ENCODE measurements at regions not wholly inside any gene's neighbourhood (a gene's known extent, or its start where the extent isn't known, plus 50 kb on each side); places are given as distances from the start of the nearest gene placed in this dataset.
"Not testable (repeated sequence)": the region's sequence is repeated elsewhere in the genome, so short reads cannot be mapped to it uniquely, and the experiment has no call there.

- DNase-seq; H3K27ac Mint-ChIP-seq; H3K36me3 Mint-ChIP-seq; H3K4me1 Mint-ChIP-seq; H3K27me3 Mint-ChIP-seq; ATAC-seq; CTCF ChIA-PET; H3K4me3 Mint-ChIP-seq; H3K9me3 Mint-ChIP-seq (ENCODE audit: low read depth): not testable (repeated sequence)
These were observed 54.2 kb downstream of the DBET start for GRCh38 chr4:190118519-190118918.

DNA sequence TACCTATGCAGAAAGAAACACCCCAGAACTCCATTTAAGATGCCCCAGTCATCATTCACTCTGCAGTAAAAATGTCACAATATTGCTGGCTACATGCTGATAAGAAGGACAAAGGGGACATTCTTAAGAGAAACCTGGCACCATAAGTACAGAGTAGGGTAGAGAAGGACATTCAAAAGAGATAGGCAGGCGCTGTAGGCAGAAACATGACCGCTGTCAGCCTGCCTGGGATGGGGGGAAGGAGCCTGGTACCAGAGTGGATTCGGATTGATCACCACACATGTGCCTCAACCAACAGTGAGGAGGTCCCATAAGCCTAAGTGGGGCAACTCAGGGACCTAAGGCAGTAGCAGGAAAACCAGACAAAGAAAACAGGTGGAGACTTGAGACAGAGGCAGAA is 54.1 kb upstream of the DUX4 start:
- H3K4me3 Mint-ChIP-seq; DNase-seq; H3K36me3 Mint-ChIP-seq; CTCF ChIA-PET; H3K9me3 Mint-ChIP-seq (ENCODE audit: low read depth); H3K27me3 Mint-ChIP-seq; H3K4me1 Mint-ChIP-seq; H3K27ac Mint-ChIP-seq; ATAC-seq: not testable (repeated sequence)

GRCh38 chr4:190120111-190120514 is 53.5 kb upstream of the DUX4 start:
- H3K27me3 Mint-ChIP-seq; H3K4me1 Mint-ChIP-seq; H3K27ac Mint-ChIP-seq; H3K4me3 Mint-ChIP-seq; H3K9me3 Mint-ChIP-seq (ENCODE audit: low read depth); CTCF ChIA-PET; H3K36me3 Mint-ChIP-seq: not testable (repeated sequence)
- ATAC-seq (peak; percentile 57), DNase-seq (peak; percentile 37)

DNA sequence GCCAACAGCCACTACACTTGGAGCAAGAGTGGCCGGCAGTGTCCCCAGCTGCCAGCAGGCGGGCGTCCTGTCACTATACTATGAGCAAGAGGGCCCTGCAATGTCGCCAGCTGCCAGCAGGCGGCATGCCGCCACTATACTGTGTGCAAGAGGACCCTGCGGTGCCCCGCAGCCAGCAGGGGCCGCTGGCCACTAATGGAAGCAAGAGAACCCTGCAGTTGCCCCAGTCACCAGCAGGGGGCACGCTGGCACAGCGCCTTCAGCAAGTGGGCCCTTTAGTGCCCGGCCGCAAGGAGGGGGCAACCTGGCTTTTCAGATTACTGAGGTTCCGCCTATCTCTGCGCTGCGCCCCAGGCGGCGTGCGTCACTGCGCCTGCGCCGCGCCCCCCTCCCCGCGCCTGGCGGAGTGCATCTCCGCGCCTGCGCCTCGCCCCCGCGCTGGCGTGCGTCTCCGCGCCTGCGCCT is 53.0 kb upstream of the DUX4 start:
- H3K36me3 Mint-ChIP-seq; H3K27ac Mint-ChIP-seq; H3K4me1 Mint-ChIP-seq; H3K9me3 Mint-ChIP-seq (ENCODE audit: low read depth); H3K4me3 Mint-ChIP-seq; CTCF ChIA-PET; H3K27me3 Mint-ChIP-seq: not testable (repeated sequence)
- peak; percentile 42 for DNase-seq
- ATAC-seq = peak; percentile 61

DNA sequence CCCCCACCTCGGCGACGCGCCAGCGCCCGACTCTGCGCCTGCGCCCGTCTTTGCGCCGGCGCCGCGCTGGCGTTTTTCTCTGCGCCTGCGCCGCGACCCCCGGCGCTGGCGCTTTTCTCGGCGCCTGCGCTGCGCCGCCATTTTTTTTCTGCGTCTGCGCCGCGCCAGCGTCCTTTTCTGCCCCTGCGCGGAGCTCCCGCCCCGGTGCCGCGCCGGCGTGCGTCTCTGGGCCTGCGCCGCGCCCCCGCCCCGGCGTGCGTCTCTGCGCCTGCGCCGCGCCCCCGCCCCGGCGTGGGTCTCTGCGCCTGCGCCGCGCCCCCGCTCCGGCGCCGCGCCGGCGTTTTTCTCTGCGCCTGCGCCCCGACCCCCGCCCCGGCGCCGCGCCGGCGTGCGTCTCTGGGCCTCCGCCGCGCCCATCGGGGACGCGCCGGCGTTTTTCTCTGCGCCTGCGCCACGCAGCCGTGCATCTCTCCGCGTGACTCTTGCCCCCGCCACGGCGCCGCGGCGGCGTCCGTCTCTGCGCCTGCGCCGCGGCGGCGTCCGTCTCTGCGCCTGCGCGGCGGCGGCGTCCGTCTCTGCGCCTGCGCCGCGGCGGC is 52.4 kb upstream of the DUX4 start:
- H3K4me1 Mint-ChIP-seq; H3K27ac Mint-ChIP-seq; DNase-seq; H3K9me3 Mint-ChIP-seq (ENCODE audit: low read depth); H3K4me3 Mint-ChIP-seq; CTCF ChIA-PET; ATAC-seq; H3K27me3 Mint-ChIP-seq; H3K36me3 Mint-ChIP-seq: not testable (repeated sequence)

DNA sequence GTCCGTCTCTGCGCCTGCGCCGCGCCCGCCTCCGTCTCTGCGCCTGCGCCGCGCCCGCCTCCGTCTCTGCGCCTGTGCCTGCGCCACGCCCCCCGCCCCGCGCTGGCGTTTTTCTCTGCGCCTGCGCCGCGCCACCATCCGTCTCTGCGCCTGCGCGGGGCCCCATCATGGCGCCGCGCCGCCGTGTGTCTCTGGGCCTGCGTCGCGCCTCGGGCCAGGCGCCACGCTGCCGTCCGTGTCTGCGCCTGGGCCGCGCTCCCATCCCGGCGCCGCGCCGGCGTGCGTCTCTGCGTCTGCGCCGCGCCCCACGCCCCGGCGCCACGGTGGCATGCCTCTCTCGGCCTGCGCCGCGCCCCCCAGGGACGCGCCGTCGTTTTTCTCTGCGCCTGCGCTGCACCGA is 51.8 kb upstream of the DUX4 start:
- H3K4me1 Mint-ChIP-seq = no peaks in the 10 kb centered on the region
- CTCF ChIA-PET = no interaction called here
- no peak overlapping the region for H3K4me3 Mint-ChIP-seq
- ATAC-seq (no peak), DNase-seq (no peak)
- no peaks in the 10 kb centered on the region for H3K9me3 Mint-ChIP-seq (ENCODE audit: low read depth)
- H3K36me3 Mint-ChIP-seq = no peaks in the 10 kb centered on the region
- no peaks in the 10 kb centered on the region for H3K27me3 Mint-ChIP-seq
- no peak overlapping the region for H3K27ac Mint-ChIP-seq

DNA sequence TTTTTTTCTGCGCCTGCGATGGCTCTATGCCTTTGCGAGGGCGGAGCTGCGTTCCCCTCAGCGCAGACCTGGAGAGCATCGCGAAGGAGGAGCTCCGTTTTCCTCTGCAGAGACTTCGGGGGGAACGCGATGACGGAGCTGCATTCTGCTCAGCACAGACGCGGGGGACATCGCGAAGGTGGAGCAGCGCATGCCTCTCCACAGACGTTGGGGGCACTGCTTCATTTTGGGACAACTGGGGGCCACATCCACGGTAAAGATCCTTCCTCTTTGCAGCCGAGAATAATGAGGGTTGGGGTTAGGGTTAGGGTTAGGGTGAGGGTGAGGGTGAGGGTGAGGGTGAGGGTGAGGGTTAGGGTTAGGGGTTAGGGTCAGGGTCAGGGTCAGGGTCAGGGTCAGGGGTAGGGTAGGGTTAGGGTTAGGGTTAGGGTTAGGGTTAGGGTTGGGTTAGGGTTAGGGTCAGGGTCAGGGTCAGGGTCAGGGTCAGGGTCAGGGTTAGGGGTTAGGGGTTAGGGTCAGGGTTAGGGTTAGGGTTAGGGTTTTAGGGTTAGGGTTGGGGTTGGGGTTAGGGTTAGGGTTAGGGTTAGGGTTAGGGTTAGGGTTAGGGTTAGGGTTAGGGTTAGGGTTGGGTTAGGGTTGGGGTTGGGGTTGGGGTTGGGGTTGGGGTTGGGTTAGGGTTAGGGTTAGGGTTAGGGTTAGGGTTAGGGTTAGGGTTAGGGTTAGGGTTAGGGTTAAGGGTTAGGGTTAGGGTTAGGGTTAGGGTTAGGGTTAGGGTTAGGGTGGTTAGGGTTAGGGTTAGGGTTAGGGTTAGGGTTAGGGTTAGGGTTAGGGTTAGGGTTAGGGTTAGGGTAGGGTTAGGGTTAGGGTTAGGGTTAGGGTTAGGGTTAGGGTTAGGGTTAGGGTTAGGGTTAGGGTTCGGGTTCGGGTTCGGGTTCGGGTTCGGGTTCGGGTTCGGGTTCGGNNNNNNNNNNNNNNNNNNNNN is 51.1 kb upstream of the DUX4 start:
- DNase-seq = peak; percentile 41
- H3K27me3 Mint-ChIP-seq; CTCF ChIA-PET; H3K27ac Mint-ChIP-seq; H3K4me1 Mint-ChIP-seq; H3K4me3 Mint-ChIP-seq; H3K36me3 Mint-ChIP-seq; H3K9me3 Mint-ChIP-seq (ENCODE audit: low read depth); ATAC-seq: not testable (repeated sequence)

Measured in activated CD8-positive, alpha-beta memory T cell treated with anti-CD3 and anti-CD28 coated beads, Interleukin-2, amount 10 ng/mL, durations not matched to agents 7 days and 5 days (primary cell).